GM21529 (cell line): ENCODE measurements at regions not wholly inside any gene's neighbourhood (a gene's known extent, or its start where the extent isn't known, plus 50 kb on each side); places are given as distances from the start of the nearest gene placed in this dataset.
"Not testable (repeated sequence)": the region's sequence is repeated elsewhere in the genome, so short reads cannot be mapped to it uniquely, and the experiment has no call there.

ENCODE experiments used
- ATAC-seq: cut with Tn5 transposase; IDR thresholded peaks from one replicate; pipeline ENCODE4 v1.9.1; 2021; ENCODE audit not compliant: unreplicated experiment

DNA sequence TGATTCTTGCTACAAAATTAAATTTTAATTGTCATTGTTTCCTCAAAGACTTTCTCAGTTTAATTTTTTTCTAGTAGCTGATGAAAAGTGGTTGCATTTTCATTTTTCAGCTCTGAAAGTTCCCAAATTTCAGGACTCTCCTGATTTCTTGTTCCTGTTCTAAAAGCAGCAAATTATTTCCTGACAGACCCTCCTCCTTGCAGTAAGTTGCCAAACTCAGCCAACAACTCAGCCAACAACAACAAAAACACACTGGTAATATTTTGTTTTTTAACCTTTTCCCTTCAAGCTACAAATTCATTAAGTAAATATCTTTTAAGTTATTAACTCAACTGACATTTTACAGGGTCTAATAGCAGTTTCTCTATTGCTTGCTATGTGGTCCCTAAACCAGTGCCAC is 487.8 kb upstream of the NUDT12 start:
- no peak for ATAC-seq

DNA sequence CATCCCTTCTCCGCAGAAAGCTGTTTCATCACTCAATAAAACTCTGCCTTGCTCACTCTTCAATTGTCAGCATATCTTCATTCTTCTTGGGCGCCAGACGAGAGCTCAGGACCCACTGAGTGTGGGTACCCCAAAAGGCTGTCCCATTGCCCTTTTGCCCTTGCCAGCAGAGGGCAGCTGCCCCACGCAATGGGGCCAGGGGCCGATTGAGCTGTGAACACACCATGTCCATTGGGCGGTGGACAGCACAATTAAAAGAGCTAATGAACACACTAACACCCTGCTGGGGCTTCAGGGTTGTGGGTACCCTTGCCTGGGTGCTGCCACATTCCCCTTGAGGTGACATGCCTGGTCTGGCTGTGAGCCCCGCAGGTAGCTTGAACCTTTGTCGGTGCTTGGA is 487.2 kb upstream of the NUDT12 start:
- ATAC-seq, result no peak

DNA sequence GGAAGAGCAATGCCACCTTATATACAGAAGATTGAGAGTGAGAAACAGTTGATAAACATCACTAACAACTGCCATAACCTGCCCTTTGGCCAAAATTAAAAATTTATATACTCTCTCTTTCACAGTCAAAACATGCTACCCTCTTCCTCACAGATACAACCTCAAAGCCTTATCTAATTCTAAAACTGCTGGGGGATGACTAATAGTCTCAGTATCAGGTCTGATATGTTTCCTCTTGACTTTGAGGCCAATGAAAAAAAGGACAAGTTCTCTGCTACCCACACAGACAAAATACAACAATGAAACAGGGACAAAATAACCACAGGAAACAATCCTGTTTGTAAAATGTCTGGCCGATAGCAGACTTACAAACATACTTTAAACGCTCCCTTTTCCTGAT is 485.6 kb upstream of the NUDT12 start:
- ATAC-seq, result no peak

DNA sequence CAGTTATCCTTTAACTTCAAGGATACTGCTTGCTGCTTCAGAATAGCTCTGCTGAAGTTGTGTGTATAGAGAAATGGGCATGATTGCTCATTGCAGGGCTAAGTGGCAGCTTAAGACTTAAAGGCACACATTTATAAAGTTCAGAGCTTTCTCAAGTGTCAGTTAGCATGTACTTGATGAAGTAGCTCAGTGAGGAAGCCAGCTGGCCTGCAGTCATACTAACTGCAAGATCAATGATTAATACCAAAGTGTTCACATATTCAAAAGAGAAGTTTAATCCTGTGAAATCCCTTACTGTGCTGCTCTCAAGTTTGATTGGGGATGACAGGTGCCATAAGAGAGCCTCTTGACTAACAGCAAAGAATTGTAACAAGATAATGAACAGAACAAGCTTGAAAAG is 483.4 kb upstream of the NUDT12 start:
- ATAC-seq, result no peak

DNA sequence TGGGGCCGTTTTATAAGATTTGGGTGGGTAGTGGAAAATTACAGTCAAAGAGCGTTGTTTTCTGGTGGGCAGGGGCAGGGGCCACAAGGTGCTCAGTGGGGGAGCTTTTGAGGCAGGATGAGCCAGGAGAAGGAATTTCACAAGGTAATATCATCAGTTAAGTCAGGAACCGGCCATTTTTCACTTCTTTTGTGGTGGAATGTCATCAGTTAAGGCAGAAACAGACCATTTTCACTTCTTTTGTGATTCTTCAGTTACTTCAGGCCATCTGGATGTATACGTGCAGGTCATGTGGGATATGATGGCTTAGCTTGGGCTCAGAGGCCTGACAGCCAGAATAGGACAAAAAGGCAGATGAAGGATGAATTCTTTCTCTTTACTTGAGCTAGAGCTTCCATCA is 477.3 kb upstream of the NUDT12 start:
- ATAC-seq, result not testable (repeated sequence)

DNA sequence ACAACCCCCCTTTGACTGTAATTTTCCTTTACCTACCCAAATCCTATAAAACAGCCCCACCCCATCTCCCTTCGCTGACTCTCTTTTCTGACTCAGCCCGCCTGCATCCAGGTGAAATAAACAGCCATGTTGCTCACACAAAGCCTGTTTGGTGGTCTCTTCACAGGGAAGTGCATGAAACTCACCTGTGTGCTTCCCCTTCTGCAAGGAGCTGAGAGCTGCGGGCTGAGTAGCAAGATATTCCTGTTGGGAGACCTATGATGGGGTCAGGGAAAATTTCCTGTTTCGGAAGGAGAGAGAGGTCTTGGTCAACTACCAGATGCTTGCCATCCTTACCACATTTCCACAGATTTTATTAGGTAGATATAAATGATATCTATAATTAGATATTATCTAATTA is 474.5 kb upstream of the NUDT12 start:
- ATAC-seq, result not testable (repeated sequence)

DNA sequence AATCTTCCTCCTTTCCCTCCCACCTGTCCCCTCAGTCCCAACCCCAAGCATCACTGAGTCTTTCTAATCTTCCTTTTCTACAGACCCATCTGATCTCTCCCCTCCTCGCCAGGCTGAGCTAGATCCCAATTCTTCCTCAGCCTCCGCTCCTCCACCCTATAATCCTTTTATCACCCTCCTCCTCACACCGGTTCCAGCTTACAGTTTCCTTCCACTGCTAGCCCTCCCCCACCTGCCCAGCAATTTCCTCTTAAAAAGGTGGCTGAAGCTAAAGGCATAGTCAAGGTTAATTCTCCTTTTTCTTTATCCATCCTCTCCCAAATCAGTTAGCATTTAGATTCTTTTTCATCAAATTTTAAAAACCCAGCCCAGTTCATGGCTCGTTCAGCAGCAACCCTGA is 470.6 kb upstream of the NUDT12 start:
- not testable (repeated sequence) for ATAC-seq

DNA sequence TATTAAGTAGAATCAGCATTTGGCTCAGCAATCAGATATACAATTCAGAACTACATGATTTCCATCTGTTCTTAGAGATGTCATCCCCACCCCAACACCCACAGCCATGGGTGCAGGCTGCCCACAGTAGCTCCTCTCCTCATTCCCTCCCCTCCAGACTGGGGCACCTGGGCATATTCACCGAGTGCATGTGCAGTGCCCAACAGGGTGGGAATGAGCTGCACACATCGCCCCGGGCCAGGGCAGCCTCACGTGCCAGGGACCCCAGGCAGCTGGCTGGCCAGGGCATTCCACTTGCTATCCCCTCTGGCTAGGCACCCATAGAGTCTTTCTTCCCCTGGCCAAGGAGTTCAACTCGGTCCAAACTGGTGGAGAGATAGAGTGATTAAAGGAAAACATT is 461.9 kb upstream of the NUDT12 start:
- no peak for ATAC-seq

DNA sequence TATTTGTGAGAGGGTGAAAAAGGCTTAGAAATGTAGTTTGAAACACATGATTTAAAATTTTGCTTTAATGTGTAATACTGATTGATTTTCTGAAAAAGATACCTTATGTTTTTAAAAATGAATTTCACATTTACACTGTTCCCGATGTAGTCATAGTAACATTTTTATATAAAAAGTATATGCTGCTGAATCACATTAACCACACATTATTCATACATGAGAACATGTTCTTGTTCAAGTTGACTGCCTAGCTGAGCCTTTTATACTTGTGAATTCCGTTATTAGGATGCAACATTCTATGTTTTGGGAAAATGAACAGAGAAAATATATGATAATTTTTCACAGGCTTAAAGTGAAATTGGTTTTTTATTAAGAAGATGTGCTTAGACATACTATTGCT is 461.1 kb upstream of the NUDT12 start:
- no peak for ATAC-seq

DNA sequence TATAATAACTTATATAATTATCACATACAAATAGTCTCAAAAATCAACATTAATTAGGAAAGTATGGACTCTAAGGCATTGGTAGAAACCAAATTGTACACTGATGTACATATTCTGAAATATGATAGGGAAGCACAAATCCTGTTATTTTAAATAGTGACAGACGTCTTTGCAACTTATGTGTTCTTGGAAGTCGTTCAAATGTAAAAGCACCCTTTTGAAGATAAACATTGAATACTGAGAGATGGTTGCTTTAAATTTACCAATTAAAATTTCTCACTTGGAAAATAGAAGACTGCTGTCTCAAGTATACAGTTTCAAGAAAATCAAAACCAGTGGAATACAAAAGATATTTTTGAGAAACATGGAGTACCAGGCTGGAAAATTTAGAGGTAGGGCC is 457.4 kb upstream of the NUDT12 start:
- ATAC-seq, result no peak

DNA sequence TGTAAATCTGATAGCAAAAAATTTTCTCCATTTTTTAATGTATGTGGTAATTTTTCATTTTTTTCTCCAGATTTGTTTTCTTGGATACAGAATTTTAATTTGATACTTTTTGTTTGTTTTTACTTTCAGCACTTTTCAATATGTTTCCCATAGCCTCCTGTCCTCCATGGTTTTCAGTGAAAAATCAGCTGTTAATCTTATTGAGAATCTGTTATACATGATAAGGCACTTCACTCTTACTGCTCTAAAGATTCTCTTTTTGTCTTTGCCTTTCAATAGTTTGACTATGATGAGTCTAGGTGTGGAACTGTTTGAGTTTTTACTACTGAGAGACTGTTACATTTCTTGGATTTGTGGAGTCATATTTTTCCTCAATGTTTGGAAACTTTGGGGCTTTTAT is 455.7 kb upstream of the NUDT12 start:
- ATAC-seq, result no peak

DNA sequence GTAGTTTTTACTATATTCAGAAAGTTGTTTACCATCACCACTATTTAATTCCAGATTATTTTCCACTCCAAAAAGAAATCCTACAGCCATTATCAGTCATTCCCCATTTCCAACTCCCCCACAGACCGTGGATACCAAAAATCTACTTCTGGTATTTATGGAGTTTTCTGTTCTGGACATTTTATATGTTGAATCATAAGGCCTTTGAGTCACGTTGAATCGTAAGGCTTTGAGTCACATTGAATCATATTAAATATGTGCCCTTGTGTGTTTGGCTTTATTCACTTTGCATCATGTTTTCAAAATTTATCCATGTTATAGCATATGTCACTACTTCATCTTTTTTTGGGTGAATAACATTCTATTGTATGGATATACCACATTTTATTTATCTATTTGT is 454.1 kb upstream of the NUDT12 start:
- ATAC-seq, result no peak

DNA sequence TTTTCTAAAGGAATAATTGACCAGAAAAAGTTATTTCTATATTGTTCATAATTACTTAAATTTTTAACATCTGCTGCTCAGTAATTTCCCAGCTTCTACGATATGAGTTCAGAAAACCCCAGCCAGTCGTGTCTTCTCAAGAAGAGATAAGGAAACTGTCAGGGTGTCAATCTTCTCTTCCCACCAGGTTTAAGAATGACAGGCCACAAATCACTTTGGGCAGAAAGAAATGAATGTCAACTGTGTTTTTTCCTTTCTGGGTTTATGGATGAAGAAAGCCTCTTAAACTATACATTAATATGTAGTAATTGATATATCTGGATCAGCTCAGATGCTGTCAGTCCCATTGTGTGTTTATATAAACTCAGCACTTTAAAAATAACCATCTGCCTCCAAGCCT is 453.2 kb upstream of the NUDT12 start:
- no peak for ATAC-seq

DNA sequence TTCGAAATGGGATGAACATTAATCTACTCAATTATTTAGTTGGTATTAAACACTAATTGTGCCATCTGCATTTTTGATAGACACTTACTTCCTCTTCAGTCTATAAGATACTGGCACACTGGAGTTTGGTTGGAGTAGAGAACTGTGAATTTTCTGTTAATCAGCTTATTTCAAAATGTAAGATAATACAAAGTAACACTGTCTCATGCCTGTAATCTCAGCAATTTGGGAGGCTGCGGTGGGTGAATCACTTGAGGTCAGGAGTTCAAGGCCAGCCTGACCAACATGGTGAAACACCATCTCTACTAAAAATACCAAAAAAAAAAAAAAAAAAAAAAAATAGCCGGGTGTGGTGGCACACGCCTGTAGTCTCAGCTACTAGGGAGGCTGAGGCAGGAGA is 440.2 kb upstream of the NUDT12 start:
- not testable (repeated sequence) for ATAC-seq

DNA sequence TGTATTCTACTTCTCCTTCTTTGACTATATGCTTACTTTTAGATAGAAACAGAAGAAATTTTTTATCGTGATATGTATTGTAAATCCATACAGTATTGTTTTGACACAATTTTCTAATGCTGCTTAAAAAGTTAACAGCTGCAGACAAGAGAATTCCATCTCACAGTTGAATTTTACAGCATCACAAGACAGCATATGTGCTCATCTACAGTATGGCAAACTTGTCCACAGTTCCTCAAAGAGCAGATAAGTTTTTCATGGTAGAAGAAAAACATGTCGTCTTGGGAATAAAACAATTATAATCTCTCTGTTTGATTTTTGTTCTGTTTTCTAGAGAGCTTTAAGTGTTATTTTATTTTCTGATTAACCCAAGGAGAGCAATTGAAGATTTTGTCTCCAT is 438.5 kb upstream of the NUDT12 start:
- no peak for ATAC-seq

DNA sequence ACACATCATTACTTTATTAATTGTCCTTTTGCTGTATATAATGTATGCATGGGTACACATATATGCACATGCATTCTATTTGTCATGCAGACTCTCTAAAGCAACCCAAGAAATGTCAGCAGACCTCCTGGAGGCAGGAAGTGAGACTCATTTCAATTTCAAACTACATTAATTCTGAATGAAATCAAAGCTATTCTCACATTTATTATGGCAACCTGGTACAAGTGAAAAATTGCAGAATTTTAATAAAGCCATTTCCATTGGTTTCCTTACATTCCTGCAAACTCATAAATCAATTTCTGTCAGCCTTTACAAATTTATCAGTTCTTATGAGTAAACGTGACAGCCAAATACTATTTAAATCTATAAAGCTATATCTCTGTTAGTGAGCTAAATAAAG is 430.4 kb upstream of the NUDT12 start:
- ATAC-seq, result no peak

DNA sequence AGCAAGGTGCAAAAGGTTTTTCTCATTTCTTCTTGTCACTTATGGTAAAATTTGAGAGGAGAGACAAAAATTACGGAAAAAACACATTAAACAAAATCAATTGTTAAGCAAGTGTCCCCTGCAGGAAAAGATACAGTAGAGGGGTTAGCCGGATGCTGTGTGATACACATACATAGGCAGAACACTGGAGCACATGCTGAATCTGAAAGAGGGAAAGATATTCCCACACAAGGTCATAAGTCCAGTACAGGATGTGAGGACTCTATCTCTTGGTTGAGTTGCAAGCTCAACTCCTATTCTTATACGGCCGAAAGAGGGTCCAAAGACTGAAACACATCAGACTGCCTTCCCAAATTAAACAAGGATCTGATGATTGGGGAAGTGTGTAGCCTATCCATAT is 427.5 kb upstream of the NUDT12 start:
- no peak for ATAC-seq

DNA sequence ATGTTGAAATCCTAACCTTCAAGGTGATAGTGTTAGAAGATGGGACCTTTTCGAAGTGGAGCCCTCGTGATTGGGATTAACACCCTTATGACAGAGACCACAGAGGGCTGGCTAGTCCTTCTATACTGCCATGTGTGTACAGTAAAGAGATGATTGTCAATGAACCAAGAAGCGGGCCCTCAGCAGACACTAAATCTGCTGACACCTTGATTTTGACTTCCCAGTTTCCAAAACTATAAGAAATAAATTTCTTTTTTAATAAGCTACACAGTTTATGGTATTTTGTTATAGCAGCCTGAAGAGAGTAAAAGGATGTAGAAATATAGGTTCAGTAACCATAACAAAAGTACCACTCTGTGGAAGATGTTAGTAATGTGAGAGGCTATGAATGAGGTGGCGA is 419.0 kb upstream of the NUDT12 start:
- no peak for ATAC-seq

DNA sequence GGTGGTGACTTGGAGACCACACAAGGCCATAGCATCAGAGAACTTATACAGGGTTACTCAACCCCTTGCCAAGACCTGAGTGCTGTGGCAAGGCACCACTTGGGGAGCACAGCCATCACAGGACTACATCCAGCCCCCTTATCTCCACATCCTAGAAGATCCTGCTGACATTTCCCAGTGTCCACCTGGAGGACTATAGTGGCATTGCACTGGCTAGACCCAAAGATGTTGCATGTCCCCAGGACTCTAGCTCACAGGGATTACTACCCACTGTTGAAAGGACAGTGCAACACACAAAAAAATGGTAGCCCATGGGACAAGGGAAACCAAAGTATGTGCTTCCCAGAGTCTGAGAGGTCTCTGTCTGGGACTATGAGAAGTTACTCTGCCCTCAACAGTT is 411.1 kb upstream of the NUDT12 start:
- no peak for ATAC-seq

DNA sequence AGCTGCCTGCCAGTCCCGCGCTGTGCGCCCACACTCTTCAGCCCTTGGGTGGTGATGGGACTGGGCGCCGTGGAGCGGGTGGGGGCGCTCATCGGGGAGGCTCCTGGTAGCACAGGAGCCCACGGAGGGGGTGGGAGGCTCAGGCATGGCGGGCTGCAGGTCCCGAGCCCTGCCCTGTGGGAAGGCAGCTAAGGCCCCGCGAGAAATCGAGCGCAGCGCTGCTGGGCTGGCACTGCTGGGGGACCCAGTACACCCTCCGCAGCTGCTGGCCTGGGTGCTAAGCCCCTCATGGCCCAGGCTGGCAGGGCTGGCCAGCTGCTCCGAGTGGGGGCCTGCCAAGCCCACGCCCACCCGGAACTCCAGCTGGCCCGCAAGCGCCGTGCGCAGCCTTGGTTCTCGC is 403.7 kb upstream of the NUDT12 start:
- ATAC-seq, result not testable (repeated sequence)

DNA sequence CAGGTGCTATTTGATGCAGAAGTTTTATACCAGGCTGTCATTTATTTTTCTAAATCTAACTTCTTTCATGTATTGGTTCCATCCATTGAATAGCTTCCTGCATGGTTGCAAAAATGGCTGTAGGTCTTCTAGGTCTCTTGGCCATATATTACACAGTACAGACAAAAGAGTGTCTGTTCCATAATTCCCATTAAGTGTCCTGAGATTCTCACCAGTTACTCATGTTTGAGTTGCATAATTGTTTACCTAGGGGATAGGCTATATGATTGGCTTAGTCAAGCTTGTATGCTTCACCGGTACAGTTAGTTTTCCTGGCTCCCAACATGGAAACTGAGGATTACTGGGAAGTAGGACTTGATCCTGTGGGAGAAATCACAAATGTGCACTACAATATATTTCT is 399.4 kb upstream of the NUDT12 start:
- ATAC-seq, result no peak

DNA sequence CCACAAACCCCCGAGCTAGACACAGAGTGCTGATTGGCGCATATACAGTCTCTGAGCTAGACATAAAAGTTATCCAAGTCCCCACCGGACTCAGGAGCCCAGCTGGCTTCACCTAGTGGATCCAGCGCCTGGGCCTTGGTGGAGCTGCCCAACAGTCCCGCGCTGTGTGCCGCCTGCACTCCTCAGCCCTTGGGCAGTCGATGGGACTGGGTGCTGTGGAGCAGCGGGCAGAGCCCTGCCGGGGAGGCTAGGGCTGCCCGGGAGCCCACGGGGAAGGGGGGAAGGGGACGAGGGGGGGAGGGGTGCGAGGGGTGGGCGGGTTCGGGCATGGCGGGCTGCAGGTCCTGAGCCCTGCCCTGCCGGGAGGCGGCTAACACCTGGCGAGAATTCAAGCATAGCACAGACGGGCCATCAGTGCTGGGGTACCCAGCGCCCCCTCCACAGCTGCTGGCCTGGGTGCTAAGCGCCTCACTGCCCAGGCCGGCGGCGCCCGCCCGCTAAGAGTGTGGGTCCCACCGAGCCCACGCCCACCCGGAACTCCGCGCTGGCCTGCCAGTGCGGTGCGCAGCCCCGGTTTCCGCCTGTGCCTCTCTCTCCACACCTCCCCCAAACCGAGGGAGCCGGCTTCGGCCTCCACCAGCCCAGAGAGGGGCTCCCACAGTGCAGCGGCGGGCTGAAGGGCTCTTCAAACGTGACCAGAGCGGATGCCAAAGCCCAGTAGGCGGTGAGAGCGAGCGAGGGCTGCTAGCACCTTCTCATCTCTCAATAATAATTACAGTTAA is 391.2 kb upstream of the NUDT12 start:
- ATAC-seq, result no peak

DNA sequence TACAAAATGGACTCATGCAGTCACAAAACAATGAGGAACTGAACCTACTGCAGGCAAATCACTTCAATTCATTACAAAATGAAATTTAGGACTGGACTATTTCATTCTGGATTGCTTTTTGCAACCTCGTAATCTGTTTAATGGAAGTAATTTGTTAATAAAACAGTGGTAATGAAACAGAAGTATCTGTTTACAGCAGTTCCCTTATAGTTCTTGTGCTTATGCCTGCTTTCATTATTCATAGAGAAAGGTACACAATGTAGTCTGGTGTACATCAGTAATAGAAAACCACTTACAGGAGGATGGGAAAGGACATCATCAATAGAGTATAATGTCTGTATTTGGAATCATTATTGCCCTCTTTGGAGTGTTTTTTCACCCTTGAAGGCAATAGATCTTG is 389.2 kb upstream of the NUDT12 start:
- ATAC-seq, result no peak
